Stimulated activated CD8-positive, alpha-beta memory T cell treated with anti-CD3 and anti-CD28 coated beads, Interleukin-12 subunit alpha, Interleukin-12 subunit beta, amount 100 ng/mL, for 4 hours (primary cell): ENCODE measurements at regions not wholly inside any gene's neighbourhood (a gene's known extent, or its start where the extent isn't known, plus 50 kb on each side); places are given as distances from the start of the nearest gene placed in this dataset.
"Not testable (repeated sequence)": the region's sequence is repeated elsewhere in the genome, so short reads cannot be mapped to it uniquely, and the experiment has no call there.

ENCODE experiments used
- DNase-seq: peaks from one replicate; pipeline ENCODE4 v3.0.0-alpha.2; 2020; ENCODE audit warnings: low read depth

DNA sequence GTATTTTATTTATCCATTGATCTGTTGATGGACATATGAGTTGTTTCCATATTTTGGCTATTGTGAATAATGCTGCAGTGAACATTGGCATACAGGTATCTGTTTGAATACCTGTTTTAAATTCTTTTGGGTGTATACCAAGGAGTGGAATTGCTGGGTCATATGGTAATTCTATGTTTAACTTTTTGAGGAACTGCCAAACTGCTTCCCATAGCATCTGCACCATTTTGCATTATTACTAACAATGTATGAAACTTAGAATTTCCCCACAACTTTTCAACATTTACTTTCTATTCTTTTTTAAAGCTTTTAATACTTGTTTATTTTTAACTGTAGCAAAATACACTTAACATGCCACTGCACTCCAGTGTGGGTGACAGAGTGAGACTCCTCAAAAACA is 57.0 kb upstream of the MSN start:
- DNase-seq, result no peak

GRCh38 chrX:65610040-65610439 is 57.4 kb upstream of the MSN start:
- no peak for DNase-seq

- no peak for DNase-seq
Observed at GRCh38 chrX:65609237-65609636, 58.2 kb upstream of the MSN start.

GRCh38 chrX:65608026-65608425 is 59.4 kb upstream of the MSN start:
- DNase-seq, result no peak

GRCh38 chrX:65607070-65607742 is 60.2 kb upstream of the MSN start:
- DNase-seq, result no peak

GRCh38 chrX:65602221-65602560 is 65.3 kb upstream of the MSN start:
- no peak for DNase-seq

DNA sequence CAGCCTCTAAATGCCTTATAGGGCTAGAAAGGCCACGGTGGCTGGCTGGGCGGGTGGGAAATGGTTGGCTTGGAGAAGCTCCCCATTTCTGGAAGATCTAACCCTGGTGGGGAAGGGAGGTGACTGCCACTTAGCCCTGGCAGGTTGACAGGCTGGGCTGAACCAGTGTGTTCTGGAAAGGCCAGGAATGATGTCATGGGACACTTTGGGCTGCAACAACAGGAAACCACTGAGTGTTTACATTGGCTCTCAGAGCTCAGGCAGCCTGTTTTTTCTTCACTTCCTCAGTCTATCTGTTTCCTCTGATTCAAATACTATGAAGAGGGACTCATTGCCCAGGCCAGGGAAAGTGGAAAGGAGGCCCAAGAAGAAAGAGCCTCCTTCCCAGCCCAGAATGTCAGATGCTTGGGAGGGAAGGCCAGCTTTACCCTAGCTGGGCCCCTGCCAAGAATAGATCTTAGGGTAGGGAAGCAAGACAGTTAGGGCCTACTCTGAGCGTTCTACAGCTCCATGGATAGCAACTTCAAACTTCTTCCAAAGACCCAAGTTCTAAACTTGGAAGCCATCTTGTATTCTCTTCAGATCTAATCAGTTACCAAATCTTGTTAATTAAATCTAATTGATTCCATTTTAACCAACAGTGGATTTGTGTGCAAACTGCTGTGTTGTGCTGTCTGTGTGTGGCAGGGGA is 65.8 kb upstream of the MSN start:
- peak; percentile 19 for DNase-seq

DNA sequence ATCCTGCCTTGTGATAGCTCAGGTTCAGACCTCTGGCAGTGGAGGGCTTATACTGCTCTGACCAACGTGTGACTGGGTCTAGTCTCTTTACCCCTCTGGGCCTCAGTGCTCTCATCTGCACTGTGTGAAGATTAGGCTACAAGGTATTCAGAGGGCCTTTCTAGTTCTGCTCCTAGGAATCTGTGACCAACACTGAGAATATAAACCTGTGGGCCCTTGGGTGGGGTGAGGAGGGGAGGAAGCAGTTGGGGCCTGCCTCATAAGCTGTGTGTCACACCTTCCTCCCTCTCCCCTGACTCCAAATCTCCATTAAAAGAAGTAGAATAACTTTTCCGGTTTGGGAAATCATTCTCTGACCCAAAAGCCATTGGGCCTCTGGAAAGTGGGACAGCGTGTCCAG is 66.3 kb upstream of the MSN start:
- DNase-seq, result no peak

- no peak for DNase-seq
Observed at GRCh38 chrX:65600106-65600505, 65.5 kb upstream of the LAS1L start.

GRCh38 chrX:65598559-65599147 is 64.1 kb upstream of the LAS1L start:
- DNase-seq, result no peak

GRCh38 chrX:65596270-65597034 is 61.9 kb upstream of the LAS1L start:
- DNase-seq, result peak; percentile 31

DNA sequence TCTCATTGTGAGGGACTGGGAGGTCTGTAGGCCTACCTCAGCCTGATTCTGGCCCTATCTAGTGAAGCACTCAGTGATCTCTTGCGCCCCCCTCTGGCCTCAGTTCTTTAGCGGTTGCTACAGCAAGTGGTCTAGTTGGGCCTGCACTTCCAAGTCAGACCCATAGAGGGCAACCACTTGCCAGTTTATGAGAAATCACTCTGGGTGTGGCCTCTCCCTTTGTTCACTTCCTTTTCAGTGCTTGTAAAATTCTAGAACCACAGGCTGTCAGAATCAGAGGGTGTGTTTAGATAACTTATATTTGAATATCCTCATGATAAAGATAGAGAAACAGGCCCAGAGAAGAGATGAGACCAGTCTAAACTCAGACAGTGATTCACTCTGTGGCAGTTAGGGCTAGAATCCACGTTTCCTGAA is 60.9 kb upstream of the LAS1L start:
- peak; percentile 74 for DNase-seq

DNA sequence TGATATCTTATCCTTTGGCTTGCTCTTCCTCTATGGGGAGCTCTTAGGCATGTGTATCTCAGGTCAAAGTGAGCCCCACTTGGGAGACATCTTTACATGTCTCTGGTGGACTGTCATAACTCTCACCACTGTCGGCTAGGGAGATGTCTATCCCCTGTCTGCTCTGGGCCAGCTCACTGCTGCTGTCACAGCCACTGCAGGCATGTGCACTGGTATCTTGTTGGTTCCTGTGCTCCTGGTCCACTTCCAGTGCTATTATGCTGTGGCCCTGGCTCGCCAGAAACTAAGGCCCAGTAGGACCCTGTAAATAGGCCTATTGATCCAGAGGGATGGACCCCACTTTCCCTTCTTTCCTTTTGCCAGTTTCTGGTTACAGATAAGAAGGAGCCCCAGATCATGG is 56.6 kb upstream of the LAS1L start:
- no peak for DNase-seq

GRCh38 chrX:65589304-65589703 is 54.7 kb upstream of the LAS1L start:
- DNase-seq, result no peak

DNA sequence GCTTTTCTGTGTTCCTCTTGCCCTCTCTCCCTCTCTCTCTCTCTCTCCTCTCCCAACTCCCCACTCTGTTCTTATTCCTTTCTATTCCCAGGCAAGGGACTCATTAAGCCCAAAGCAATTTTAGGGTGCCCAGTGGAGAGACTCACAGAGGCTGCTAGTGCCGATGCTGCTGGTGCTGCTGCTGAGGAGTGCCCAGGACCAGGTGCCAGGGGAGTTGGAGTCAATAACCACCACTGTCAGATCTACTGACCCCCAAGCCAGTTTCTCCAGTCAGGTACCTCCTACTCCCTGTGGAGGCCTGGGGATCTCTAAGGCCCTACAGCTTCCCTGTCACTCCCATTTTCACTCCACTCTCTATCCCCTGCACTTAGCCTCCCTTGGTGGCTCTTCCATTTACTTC is 54.2 kb upstream of the LAS1L start:
- no peak for DNase-seq

DNA sequence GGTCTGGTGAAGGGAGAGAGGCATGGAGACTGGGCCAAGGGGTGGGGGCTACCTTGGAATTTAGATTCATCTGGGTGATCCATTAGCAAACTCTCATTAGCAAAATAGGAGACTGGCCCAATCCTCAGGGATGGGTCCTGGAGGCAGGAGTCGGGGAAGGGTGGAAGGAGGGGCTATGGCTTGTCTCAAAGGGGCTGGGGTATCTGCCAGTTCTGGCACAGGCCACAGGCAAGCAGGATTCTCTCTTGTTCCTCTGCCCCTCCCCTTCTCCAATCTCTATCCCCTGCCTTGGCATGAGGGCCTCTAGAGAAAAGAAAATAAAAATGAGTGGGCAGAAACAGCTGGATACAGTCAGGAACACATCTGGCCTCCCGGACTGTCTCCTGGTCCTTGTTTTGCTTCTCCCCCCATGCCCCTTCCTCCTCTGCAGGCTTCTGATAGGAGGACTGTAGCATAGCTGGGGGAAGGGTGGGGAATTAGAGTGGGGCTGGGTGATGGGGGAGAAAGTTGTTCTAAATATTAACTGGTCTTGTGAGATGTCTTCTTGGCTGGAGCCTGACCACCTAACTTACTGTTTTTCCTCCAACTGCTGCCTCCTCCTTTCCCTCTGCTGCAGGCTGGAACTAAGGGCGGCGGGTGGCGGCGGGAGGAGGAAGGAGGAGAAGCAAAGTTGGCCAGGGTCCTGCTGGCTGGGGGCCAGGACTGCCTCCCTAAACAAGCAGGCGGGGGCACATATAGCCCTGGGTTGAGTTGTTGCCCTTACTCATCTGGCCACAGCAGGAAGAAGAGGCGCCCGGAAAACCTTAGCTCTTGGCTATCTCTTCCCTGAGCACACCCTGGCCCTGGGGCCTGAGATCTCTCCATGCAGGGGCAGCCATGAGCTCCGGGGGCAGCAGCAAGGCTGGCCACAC is 53.3 kb upstream of the LAS1L start:
- no peak for DNase-seq

DNA sequence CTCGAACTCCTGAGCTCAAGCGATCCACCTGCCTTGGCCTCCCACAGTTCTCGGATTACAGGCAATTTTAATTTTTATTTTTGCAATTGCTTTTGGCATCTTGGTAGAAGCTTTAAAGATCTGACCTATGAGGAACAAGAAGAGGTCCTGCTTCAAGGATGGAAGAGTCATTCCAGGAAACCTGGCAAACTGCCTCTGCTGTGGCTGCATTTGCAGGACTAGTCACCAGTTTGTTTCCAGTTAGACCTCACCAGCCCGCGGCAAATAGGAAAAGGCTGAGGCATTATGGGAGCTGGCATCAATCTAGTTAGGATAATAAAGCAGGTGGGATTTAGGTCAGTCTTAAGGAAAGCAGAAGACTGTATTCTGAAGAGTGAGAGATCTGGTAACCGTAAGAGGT is 51.9 kb upstream of the LAS1L start:
- no peak for DNase-seq

GRCh38 chrX:65585226-65585625 is 50.6 kb upstream of the LAS1L start:
- DNase-seq, result not testable (repeated sequence)
